GM23248 (cell line): ENCODE measurements at regions not wholly inside any gene's neighbourhood (a gene's known extent, or its start where the extent isn't known, plus 50 kb on each side); places are given as distances from the start of the nearest gene placed in this dataset.

Experiments
- DNase-seq: peaks from one replicate; pipeline ENCODE4 v3.0.0-alpha.2; 2015
- H2AFZ ChIP-seq: fragments of 200-600 bp; sonication (generic); 2 replicates; pipeline ENCODE4 v1.6.1; 2016; ENCODE audit warnings: antibody characterized with exemption
- H3F3A ChIP-seq: fragments of 200-600 bp; sonication (generic); 2 replicates; pipeline ENCODE4 v1.6.1; 2016; ENCODE audit warnings: mild to moderate bottlenecking, antibody characterized with exemption, mixed run types; ENCODE audit not compliant: insufficient read depth
- H3K27ac ChIP-seq: fragments of 200-600 bp; sonication (generic); 2 replicates; pipeline ENCODE4 v1.5.1; 2016; ENCODE audit warnings: mild to moderate bottlenecking
- H3K27me3 ChIP-seq: fragments of 200-600 bp; sonication (generic); replicated peaks from 2 replicates; pipeline ENCODE4 v1.6.1; 2016; ENCODE audit warnings: mild to moderate bottlenecking; ENCODE audit not compliant: insufficient read depth
- H3K36me3 ChIP-seq: fragments of 200-600 bp; sonication (generic); 2 replicates; pipeline ENCODE4 v1.6.1; 2016; ENCODE audit warnings: low read depth, mild to moderate bottlenecking
- H3K4me1 ChIP-seq: fragments of 200-600 bp; sonication (generic); 2 replicates; pipeline ENCODE4 v1.6.1; 2016; ENCODE audit warnings: mild to moderate bottlenecking; ENCODE audit not compliant: insufficient read depth
- H3K4me2 ChIP-seq: fragments of 200-600 bp; sonication (generic); one replicate; pipeline ENCODE4 v1.6.1; 2016; ENCODE audit warnings: mild to moderate bottlenecking; ENCODE audit not compliant: unreplicated experiment
- H3K4me3 ChIP-seq: fragments of 200-600 bp; sonication (generic); 2 replicates; pipeline ENCODE4 v1.5.1; 2016; ENCODE audit warnings: mild to moderate bottlenecking
- H3K79me2 ChIP-seq: fragments of 200-600 bp; sonication (generic); 2 replicates; pipeline ENCODE4 v1.6.1; 2016; ENCODE audit warnings: mild to moderate bottlenecking; ENCODE audit not compliant: insufficient read depth
- H3K9ac ChIP-seq: fragments of 200-600 bp; sonication (generic); 2 replicates; pipeline ENCODE4 v1.6.1; 2016; ENCODE audit warnings: mild to moderate bottlenecking
- H3K9me2 ChIP-seq: fragments of 200-600 bp; sonication (generic); 2 replicates; pipeline ENCODE4 v1.6.1; 2016; ENCODE audit warnings: mixed run types, mild to moderate bottlenecking, moderate library complexity; ENCODE audit not compliant: insufficient read depth
- H3K9me3 ChIP-seq: fragments of 200-600 bp; sonication (generic); one replicate; pipeline ENCODE4 v1.6.1; 2017; ENCODE audit warnings: low read depth
- H4K20me1 ChIP-seq: fragments of 200-600 bp; sonication (generic); 2 replicates; pipeline ENCODE4 v1.6.0; 2016; ENCODE audit not compliant: insufficient read depth
- EZH2 ChIP-seq: fragments of 200-600 bp; sonication (generic); IDR thresholded peaks from 2 replicates; pipeline ENCODE4 v1.6.1; 2018; ENCODE audit warnings: antibody characterized with exemption, mild to moderate bottlenecking; ENCODE audit not compliant: insufficient read depth, poor library complexity, severe bottlenecking
- EZH2phosphoT487 ChIP-seq: fragments of 200-600 bp; sonication (generic); IDR thresholded peaks from 2 replicates; pipeline ENCODE4 v1.6.1; 2018; ENCODE audit warnings: antibody characterized with exemption, moderate library complexity, mild to moderate bottlenecking, low read depth; ENCODE audit not compliant: insufficient read depth
- WGBS, 2 experiments: methylation state at CpG; one replicate each; pipeline ENCODE4 v1.1.6; 2015 to 2017; ENCODE audit warnings: low lambda C conversion rate in 2 of 2, low coverage in 1 of 2; ENCODE audit errors: missing lambda C conversion rate in 2 of 2; 5-methylcytosine and 5-hydroxymethylcytosine counted together
- in situ Hi-C: fragments of 300-500 bp; cut with MboI; formaldehyde crosslinking; loops from 2 replicates; pipeline ENCODE4 v1.15.0; 2020

DNA sequence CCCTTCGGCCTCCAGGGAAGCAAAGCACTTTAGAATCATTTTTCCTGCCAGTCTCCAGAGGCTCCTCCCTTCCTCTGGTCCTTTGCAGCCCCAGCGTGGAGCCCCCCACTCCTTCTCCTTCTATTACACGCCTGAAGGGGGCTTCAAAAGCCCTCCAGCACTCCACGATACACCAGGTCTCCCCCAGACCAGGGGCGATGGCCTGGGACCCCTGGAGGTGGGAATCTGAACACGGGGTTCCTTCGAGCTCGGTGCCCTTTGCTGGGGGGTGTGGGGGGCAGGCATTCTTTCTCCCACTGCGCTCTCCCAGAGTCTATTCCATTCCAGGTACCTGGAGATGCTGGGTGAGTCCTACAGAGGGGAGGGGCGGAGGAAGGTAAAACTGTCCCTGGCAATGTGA is 97.6 kb downstream of the HMX1 start:
- no peaks in the 10 kb centered on the region for H3K36me3 ChIP-seq
- no peak for DNase-seq
- in situ Hi-C loops: no loop called here
- H3K4me2 ChIP-seq: no peak overlapping the region
- no peaks in the 10 kb centered on the region for H3F3A ChIP-seq
- H2AFZ ChIP-seq: no peak overlapping the region
- 40 to 47% methylated on average over 10 of the region's 10 CpGs for WGBS, 2 experiments
- H3K9me3 ChIP-seq: no peaks in the 10 kb centered on the region
- no peak overlapping the region for H3K9ac ChIP-seq
- no peaks in the 10 kb centered on the region for H3K4me1 ChIP-seq
- H3K4me3 ChIP-seq: no peak overlapping the region
- H4K20me1 ChIP-seq: no peaks in the 10 kb centered on the region
- peaks cover 7% of the 10 kb centered on the region; the same call in 1 of the 2 replicates for H3K27me3 ChIP-seq
- H3K27ac ChIP-seq: no peak overlapping the region
- H3K9me2 ChIP-seq: no peaks in the 10 kb centered on the region
- TF ChIP-seq EZH2: no peak
- no peak for TF ChIP-seq EZH2phosphoT487
- H3K79me2 ChIP-seq: no peaks in the 10 kb centered on the region

DNA sequence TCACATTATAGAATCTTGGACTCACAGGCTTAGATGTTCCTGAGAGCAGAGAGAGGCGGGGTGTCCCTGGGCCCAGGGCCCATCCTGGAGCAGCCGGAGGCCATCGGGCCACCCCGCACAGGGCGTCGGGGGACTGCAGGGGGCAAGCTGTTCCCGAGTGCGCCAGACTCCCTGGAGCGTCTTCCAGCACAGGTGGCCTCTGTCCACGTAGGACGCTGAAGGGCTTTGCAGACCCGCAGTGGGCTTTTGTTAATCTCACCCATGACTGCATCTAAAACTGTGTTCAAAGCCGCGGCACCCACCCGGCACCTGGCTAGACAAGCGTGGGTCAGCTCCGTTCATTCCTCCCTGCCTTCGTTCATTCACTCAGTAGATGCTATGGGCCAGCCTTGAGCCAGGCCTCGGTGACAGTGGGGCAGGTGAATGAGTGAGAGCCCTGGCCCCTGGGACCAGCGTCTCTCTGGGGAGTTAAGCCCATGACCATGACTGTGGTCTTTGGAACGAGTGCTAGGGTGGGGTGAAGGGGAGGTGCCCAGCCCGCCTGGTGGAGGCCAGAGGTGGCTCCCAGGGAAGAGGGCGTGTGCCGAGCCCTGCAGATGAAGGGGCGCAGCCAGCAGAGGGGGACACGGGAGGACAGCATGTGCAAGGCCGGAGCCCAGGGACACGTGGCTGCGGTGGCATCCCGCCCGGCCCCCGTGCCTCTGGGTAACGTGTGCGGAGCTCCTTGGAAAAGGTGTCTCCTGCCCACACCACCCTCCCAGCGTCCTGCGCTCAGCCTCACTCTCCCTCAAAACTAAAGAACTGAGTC is 98.3 kb downstream of the HMX1 start:
- 66 to 73% methylated on average over 27 to 33 of the region's 36 CpGs for WGBS, 2 experiments
- H3K27me3 ChIP-seq: peaks cover 7% of the 10 kb centered on the region; the same call in 1 of the 2 replicates
- in situ Hi-C loops: no loop called here
- no peak overlapping the region for H3K4me2 ChIP-seq
- H3K4me3 ChIP-seq: no peak overlapping the region
- H3K79me2 ChIP-seq: no peaks in the 10 kb centered on the region
- H4K20me1 ChIP-seq: no peaks in the 10 kb centered on the region
- TF ChIP-seq EZH2phosphoT487 (no peak), EZH2 (no peak)
- H3K27ac ChIP-seq: no peak overlapping the region
- no peaks in the 10 kb centered on the region for H3K36me3 ChIP-seq
- H2AFZ ChIP-seq: no peak overlapping the region
- no peaks in the 10 kb centered on the region for H3K9me2 ChIP-seq
- H3F3A ChIP-seq: no peaks in the 10 kb centered on the region
- DNase-seq: no peak
- H3K9me3 ChIP-seq: no peaks in the 10 kb centered on the region
- no peak overlapping the region for H3K9ac ChIP-seq
- no peaks in the 10 kb centered on the region for H3K4me1 ChIP-seq

DNA sequence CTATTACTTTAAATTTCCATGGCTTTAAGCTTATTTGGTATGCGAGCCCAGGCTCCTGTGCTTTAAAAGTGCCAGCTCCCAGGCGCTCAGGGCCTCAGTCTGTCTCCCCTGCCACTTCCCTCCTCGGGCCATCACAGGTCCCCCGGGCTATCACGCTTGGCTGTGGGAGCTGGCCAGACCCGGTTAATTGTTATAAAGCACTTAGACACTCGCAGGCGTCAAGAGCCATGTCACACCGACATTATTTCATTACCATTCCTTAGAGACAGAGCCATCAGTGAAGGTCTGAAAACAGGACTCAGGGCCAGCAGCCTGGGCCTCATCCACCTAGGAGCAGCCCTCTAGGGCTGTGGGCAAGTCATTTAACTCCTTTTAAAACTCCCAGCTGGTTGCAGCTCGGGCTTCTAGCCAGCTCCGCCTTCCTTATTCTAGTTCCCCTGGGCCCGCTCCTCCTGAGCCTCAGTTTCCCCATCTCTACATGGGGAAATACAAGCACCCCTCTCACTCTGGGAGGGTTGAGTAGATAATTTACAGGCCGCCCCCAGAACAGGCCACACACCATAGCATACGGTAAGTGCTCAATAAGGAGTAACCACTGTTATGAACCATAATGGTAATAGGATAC is 99.0 kb downstream of the HMX1 start:
- no peaks in the 10 kb centered on the region for H3K79me2 ChIP-seq
- in situ Hi-C loops: no loop called here
- H3F3A ChIP-seq: no peaks in the 10 kb centered on the region
- H3K4me1 ChIP-seq: no peaks in the 10 kb centered on the region
- DNase-seq: no peak
- H3K36me3 ChIP-seq: no peaks in the 10 kb centered on the region
- no peaks in the 10 kb centered on the region for H3K9me3 ChIP-seq
- H3K4me2 ChIP-seq: no peak overlapping the region
- no peak overlapping the region for H3K9ac ChIP-seq
- no peaks in the 10 kb centered on the region for H3K9me2 ChIP-seq
- no peaks in the 10 kb centered on the region for H4K20me1 ChIP-seq
- H3K27ac ChIP-seq: no peak overlapping the region
- no peak overlapping the region for H2AFZ ChIP-seq
- WGBS, 2 experiments: 71 to 73% methylated on average over 14 of the region's 14 CpGs
- H3K27me3 ChIP-seq: peaks cover 7% of the 10 kb centered on the region; the same call in 1 of the 2 replicates
- no peak for TF ChIP-seq EZH2
- TF ChIP-seq EZH2phosphoT487: no peak
- H3K4me3 ChIP-seq: no peak overlapping the region

DNA sequence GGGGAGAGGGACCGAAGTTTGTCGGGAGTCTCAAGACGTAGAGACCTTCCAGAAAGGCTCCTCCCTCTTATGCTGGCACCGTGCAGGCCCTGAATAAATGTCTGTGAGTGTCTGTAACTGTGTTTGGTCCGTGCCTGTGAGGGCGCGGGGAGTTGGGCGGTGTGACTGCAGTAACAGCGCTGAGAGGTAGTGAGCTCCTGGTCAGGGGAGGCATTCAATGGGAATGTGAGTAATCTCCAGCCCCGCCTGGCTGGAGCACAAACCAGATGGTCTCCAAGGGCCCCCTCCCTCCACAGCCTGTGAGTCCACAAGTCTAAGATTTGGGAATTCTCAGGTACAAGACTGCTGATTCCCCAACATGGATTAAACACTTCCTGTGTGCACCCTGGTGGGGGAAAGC is 100.0 kb downstream of the HMX1 start:
- Histone ChIP-seq H3K9me3 (no peaks in the 10 kb centered on the region), H3K27me3 (peaks cover 12% of the 10 kb centered on the region; the same call in 1 of the 2 replicates), H3K4me3 (no peak overlapping the region), H3K9me2 (no peaks in the 10 kb centered on the region), H3K4me1 (no peaks in the 10 kb centered on the region), H3K79me2 (no peaks in the 10 kb centered on the region), H4K20me1 (no peaks in the 10 kb centered on the region), H3K27ac (no peak overlapping the region), H3K4me2 (no peak overlapping the region), H3K36me3 (no peaks in the 10 kb centered on the region), H2AFZ (no peak overlapping the region), H3F3A (no peaks in the 10 kb centered on the region), H3K9ac (no peak overlapping the region)
- WGBS, 2 experiments: 57 to 60% methylated on average over 10 of the region's 10 CpGs
- no peak for TF ChIP-seq EZH2phosphoT487
- TF ChIP-seq EZH2: no peak
- DNase-seq: no peak
- in situ Hi-C loops: no loop called here
